Psoas muscle (tissue), 7 donors: ENCODE measurements at regions not wholly inside any gene's neighbourhood (a gene's known extent, or its start where the extent isn't known, plus 50 kb on each side); places are given as distances from the start of the nearest gene placed in this dataset.

Source experiments
- ATAC-seq, 4 donors: fragments of 200-7000 bp; cut with Tn5 transposase; one replicate each; pipeline ENCODE4 v1.9.1; 2020; ENCODE audit warnings: moderate library complexity in 3 of 4, mild to moderate bottlenecking in 2 of 4
- DNase-seq, 2 donors: peaks; one replicate each; pipeline ENCODE4 v3.0.0-alpha.2; 2020
- H3K27ac ChIP-seq: fragments of 200-600 bp; one replicate; pipeline ENCODE4 v1.8.0; 2022
- H3K27me3 ChIP-seq, 3 donors: fragments of 200-600 bp in 1 of 3; one replicate each; pipeline versions ENCODE4 v1.6.1 to v1.8.0; 2013 to 2022; ENCODE audit warnings: low read length in 2 of 3, mild to moderate bottlenecking in 2 of 3, moderate library complexity in 1 of 3; ENCODE audit not compliant: insufficient read depth in 3 of 3
- H3K36me3 ChIP-seq, 2 donors: fragments of 200-600 bp in 1 of 2; one replicate each; pipeline versions ENCODE4 v1.6.1 to v1.8.0; 2013 to 2022; ENCODE audit warnings: low read depth in 1 of 2, mild to moderate bottlenecking in 1 of 2, moderate library complexity in 1 of 2; ENCODE audit not compliant: insufficient read depth in 1 of 2
- H3K4me1 ChIP-seq: fragments of 200-600 bp; one replicate; pipeline ENCODE4 v1.8.0; 2022
- H3K4me3 ChIP-seq: fragments of 200-600 bp; one replicate; pipeline ENCODE4 v1.8.0; 2022; ENCODE audit warnings: mild to moderate bottlenecking
- H3K9me3 ChIP-seq: fragments of 200-600 bp; one replicate; pipeline ENCODE4 v1.8.0; 2022
- WGBS, 3 donors: extraction: QIAGEN DNeasy Blood & Tissue Kit; methylation state at CpG; one replicate each; pipeline versions ENCODE4 v1.1.6 to v1.1.7; 2013; 5-methylcytosine and 5-hydroxymethylcytosine counted together
- intact Hi-C, 2 donors: fragments of 100-400 bp; cut with DNase I; formaldehyde crosslinking; loops; one replicate each; pipeline versions ENCODE4 v1.11.0 to v1.14.2; 2022
- TF ChIP-seq, protein P1 (sequence below): fragments of 200-600 bp; IDR thresholded peaks from one replicate; pipeline ENCODE4 v1.8.0; 2022; ENCODE audit warnings: antibody characterized with exemption
- donor health status: healthy with polysubstance abuse.
- donor health status: DM: no; HTN: no; CAD: no; lungs with moderate emphysema.
- donor health status: Bipolar disorder and iron deficiency.
- donor health status: healthy.
- donor health status: DM: yes; HTN: yes; CAD: no.
- donor health status: DM: no; HTN: no; CAD: no.
- donor health status: DM: yes; HTN: yes; CAD: no.

DNA sequence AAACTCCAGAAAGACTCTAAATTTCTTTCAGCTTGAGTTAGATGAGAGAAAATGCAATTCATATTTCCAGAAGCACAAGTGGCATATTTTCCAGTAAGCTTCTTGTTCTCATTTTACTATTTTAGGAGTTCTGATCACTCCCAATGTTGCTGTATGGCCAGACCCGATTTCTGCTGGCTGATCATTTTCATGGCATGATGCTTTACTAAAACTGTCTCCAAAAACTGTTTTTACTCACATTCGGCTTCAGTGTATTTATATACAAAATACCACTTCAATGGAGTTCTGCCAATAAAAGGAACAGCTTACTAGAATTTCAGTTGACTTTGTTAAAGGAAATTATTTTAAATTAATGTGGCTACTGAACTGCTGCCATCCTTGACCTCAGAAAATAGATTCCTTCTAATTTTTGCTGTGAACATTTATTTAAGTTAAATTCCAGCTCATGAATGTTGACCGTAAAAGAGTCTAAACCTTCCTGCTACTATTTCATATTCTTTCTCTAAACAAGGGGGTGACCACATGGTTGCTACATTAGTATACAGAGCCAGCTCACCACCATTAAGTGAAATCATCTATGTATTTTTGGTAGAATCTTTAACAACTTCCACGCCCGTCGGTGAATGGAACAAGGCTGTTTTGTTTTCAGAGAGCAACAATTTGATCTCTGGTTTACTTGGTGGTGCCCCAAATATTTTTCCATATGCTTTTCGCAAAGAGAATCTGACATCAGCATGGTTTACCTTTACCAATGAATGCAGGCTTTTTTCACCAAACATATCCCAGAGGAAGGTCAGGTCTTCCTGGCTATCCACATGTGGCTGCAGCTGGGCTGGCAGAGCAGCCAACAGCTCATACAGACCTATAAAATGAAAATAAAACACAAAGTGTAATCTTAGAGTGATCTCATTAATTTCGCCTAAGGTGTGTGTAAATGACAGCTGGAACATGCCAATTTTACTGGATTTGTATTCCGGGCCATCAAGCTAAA lies 101.2 kb downstream of the MPP7 start:
- DNase-seq = no peak
- ATAC-seq = no peak
- Histone ChIP-seq H3K27me3 (no peaks in the 10 kb centered on the region), H3K36me3 (no peaks in the 10 kb centered on the region), H3K4me1 (peaks cover 6% of the 10 kb centered on the region), H3K4me3 (no peak overlapping the region), H3K27ac (no peak overlapping the region), H3K9me3 (no peaks in the 10 kb centered on the region)
- intact Hi-C loops = no loop called here
- 69 to 79% (median 72%) methylated on average over 9 of the region's 9 CpGs for WGBS, 3 donors
- TF ChIP-seq, protein P1, sequence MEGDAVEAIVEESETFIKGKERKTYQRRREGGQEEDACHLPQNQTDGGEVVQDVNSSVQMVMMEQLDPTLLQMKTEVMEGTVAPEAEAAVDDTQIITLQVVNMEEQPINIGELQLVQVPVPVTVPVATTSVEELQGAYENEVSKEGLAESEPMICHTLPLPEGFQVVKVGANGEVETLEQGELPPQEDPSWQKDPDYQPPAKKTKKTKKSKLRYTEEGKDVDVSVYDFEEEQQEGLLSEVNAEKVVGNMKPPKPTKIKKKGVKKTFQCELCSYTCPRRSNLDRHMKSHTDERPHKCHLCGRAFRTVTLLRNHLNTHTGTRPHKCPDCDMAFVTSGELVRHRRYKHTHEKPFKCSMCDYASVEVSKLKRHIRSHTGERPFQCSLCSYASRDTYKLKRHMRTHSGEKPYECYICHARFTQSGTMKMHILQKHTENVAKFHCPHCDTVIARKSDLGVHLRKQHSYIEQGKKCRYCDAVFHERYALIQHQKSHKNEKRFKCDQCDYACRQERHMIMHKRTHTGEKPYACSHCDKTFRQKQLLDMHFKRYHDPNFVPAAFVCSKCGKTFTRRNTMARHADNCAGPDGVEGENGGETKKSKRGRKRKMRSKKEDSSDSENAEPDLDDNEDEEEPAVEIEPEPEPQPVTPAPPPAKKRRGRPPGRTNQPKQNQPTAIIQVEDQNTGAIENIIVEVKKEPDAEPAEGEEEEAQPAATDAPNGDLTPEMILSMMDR = no peak

DNA sequence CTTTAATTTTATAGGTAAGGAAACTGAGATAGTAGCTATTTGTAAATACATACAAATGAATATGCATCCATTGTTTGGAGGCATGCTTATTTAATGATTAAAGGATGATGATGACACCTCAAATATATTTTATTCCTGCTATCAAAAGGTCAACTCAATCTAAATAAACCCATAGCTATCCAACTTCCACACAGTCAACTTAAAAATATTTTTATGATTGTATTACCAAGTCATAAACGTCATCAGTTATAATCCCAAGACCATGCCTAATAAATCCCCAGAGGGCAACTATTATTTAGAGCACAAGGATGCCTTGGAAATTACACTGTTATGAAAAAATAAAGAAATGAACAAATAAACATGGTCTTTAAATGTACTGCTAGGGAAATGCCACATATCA lies 102.1 kb downstream of the MPP7 start:
- TF ChIP-seq, protein P1 = no peak
- no peak overlapping the region for H3K27ac ChIP-seq
- H3K9me3 ChIP-seq = no peaks in the 10 kb centered on the region
- H3K4me3 ChIP-seq = no peak overlapping the region
- intact Hi-C loops = no loop called here
- ATAC-seq (no peak), DNase-seq (no peak)
- H3K36me3 ChIP-seq = no peaks in the 10 kb centered on the region
- 26 to 52% (median 43%) methylated on average over 1 of the region's 1 CpG for WGBS, 3 donors
- H3K4me1 ChIP-seq = peaks cover 6% of the 10 kb centered on the region
- H3K27me3 ChIP-seq = no peaks in the 10 kb centered on the region

DNA sequence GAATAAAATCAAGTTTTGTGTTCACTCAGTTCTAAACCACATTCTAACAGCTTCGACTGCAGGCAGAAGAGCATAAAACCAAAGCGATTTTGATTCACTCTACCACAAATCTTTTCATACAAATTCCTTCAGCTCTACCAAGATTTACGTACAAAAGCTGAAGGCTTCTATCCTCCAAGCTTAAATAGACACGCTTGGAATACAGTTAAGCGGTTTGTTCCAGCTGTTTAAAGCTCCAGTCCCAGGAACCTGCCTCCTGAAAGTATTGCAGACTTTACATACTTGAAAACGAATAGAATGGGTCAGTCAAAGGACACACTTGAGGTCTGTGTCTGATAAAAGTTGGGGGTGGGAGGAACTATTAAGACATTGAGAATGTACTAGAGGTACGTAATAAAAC lies 102.9 kb downstream of the MPP7 start:
- no peak for ATAC-seq
- TF ChIP-seq, protein P1 = no peak
- intact Hi-C loops = no loop called here

DNA sequence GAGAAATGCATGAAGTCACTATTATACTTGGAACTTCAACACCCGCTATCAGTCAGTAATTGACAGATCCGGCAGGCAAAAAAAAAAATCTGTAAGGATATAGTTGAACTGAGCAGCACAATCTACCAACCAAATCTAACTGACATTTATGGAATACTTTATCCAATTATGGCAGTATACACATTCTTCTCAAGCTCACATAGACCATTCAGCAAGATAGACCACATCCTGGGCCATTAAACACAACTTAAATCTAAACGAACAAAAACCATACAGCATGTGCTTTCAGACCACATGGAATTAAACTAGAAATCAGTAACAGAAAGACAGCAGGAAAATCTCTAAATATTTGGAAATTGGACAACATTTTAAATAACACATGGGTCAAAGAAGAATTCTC lies 112.7 kb downstream of the MPP7 start:
- H3K9me3 ChIP-seq = no peaks in the 10 kb centered on the region
- intact Hi-C loops = no loop called here
- H3K4me1 ChIP-seq = no peaks in the 10 kb centered on the region
- H3K4me3 ChIP-seq = no peak overlapping the region
- no peaks in the 10 kb centered on the region for H3K36me3 ChIP-seq
- H3K27ac ChIP-seq = no peak overlapping the region
- DNase-seq (no peak), ATAC-seq (no peak)
- H3K27me3 ChIP-seq = no peaks in the 10 kb centered on the region
- WGBS, 3 donors = 84 to 87% (median 86%) methylated on average over 3 of the region's 3 CpGs
- TF ChIP-seq, protein P1 = no peak

More for the DNA sequence above, 102.9 kb downstream of the MPP7 start:
- 66 to 73% (median 67%) methylated on average over 7 of the region's 7 CpGs for WGBS, 3 donors
- Histone ChIP-seq H3K27ac (no peak overlapping the region), H3K27me3 (no peaks in the 10 kb centered on the region), H3K9me3 (no peaks in the 10 kb centered on the region), H3K4me1 (peaks cover 6% of the 10 kb centered on the region), H3K4me3 (no peak overlapping the region), H3K36me3 (no peaks in the 10 kb centered on the region)
- no peak for DNase-seq
